ENCODE measurements at regions not wholly inside any gene's neighbourhood (a gene's known extent, or its start where the extent isn't known, plus 50 kb on each side); places are given as distances from the start of the nearest gene placed in this dataset.

GRCh38 chr1:184825571-184825970 is 70.9 kb upstream of the EDEM3 start:
- Mint-ChIP-seq H3K9me3 (no peaks in the 10 kb centered on the region), H3K4me1 (peaks cover 25% of the 10 kb centered on the region), H3K27ac (no peak overlapping the region), H3K4me3 (no peak overlapping the region), H3K27me3 (ENCODE audit: low read depth) (no peaks in the 10 kb centered on the region), H3K36me3 (no peaks in the 10 kb centered on the region)
- TF ChIP-seq CTCF (IDR thresholded peaks at IDR 0.05; ENCODE audit: unreplicated experiment): no peak
- no peak for DNase-seq (ENCODE audit: low spot score in 2 of 2, unreplicated experiment in 2 of 2)

GRCh38 chr1:184824691-184825323 is 70.1 kb upstream of the EDEM3 start:
- H3K4me3 Mint-ChIP-seq: no peak overlapping the region
- no peak for TF ChIP-seq CTCF (IDR thresholded peaks at IDR 0.05; ENCODE audit: unreplicated experiment)
- no peaks in the 10 kb centered on the region for H3K9me3 Mint-ChIP-seq
- H3K4me1 Mint-ChIP-seq: peaks cover 25% of the 10 kb centered on the region
- H3K27ac Mint-ChIP-seq: no peak overlapping the region
- no peaks in the 10 kb centered on the region for H3K36me3 Mint-ChIP-seq
- H3K27me3 Mint-ChIP-seq (ENCODE audit: low read depth): no peaks in the 10 kb centered on the region
- no peak for DNase-seq (ENCODE audit: low spot score in 2 of 2, unreplicated experiment in 2 of 2)

GRCh38 chr1:184823080-184823479 is 68.4 kb upstream of the EDEM3 start:
- no peaks in the 10 kb centered on the region for H3K27me3 Mint-ChIP-seq (ENCODE audit: low read depth)
- H3K4me3 Mint-ChIP-seq: no peak overlapping the region
- H3K36me3 Mint-ChIP-seq: no peaks in the 10 kb centered on the region
- no peak for TF ChIP-seq CTCF (IDR thresholded peaks at IDR 0.05; ENCODE audit: unreplicated experiment)
- H3K4me1 Mint-ChIP-seq: peaks cover 23% of the 10 kb centered on the region
- no peak for DNase-seq (ENCODE audit: low spot score in 2 of 2, unreplicated experiment in 2 of 2)
- peak overlapping the region; percentile 57 for H3K27ac Mint-ChIP-seq
- H3K9me3 Mint-ChIP-seq: no peaks in the 10 kb centered on the region

- Mint-ChIP-seq H3K36me3 (no peaks in the 10 kb centered on the region), H3K9me3 (peaks cover 3% of the 10 kb centered on the region), H3K4me3 (no peak overlapping the region), H3K4me1 (peaks cover 16% of the 10 kb centered on the region), H3K27ac (no peak overlapping the region), H3K27me3 (ENCODE audit: low read depth) (no peaks in the 10 kb centered on the region)
- no peak for DNase-seq (ENCODE audit: low spot score in 2 of 2, unreplicated experiment in 2 of 2)
- TF ChIP-seq CTCF (IDR thresholded peaks at IDR 0.05; ENCODE audit: unreplicated experiment): no peak
These were observed 67.6 kb upstream of the EDEM3 start for GRCh38 chr1:184822267-184822666.

DNA sequence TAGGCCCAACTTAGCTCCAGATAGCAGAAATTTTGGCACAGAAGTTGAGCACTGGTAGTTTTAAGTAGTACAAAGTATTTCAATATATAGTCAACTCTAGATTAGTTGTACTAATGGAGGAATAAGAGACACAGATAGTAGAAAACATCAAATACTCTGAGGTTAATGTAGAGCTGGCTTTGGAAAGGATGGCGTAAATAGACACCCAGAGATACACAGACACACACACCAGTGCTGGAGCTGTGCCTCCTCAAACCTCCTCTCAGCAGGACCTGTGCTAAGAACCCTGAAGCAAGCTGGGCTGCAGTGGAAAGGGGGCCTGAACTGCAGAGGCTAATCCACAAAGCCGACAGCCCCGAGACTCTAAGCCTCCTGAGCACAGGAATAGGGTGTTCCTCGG is 67.0 kb upstream of the EDEM3 start:
- Mint-ChIP-seq H3K27me3 (ENCODE audit: low read depth) (no peaks in the 10 kb centered on the region), H3K27ac (peak overlapping the region; percentile 4), H3K36me3 (no peaks in the 10 kb centered on the region), H3K4me3 (no peak overlapping the region), H3K9me3 (peaks cover 3% of the 10 kb centered on the region), H3K4me1 (peaks cover 16% of the 10 kb centered on the region)
- TF ChIP-seq CTCF (IDR thresholded peaks at IDR 0.05; ENCODE audit: unreplicated experiment): no peak
- DNase-seq (ENCODE audit: low spot score in 2 of 2, unreplicated experiment in 2 of 2): no peak

- peaks cover 6% of the 10 kb centered on the region for H3K9me3 Mint-ChIP-seq
- peaks cover 16% of the 10 kb centered on the region for H3K4me1 Mint-ChIP-seq
- no peak overlapping the region for H3K4me3 Mint-ChIP-seq
- no peaks in the 10 kb centered on the region for H3K36me3 Mint-ChIP-seq
- no peak for DNase-seq (ENCODE audit: low spot score in 2 of 2, unreplicated experiment in 2 of 2)
- no peak for TF ChIP-seq CTCF (IDR thresholded peaks at IDR 0.05; ENCODE audit: unreplicated experiment)
- H3K27me3 Mint-ChIP-seq (ENCODE audit: low read depth): no peaks in the 10 kb centered on the region
- H3K27ac Mint-ChIP-seq: no peak overlapping the region
These were observed 66.3 kb upstream of the EDEM3 start for GRCh38 chr1:184820956-184821355.

Data from mesothelial cell of epicardium (in vitro differentiated cells).